Osteocyte (in vitro differentiated cells): ENCODE measurements at regions not wholly inside any gene's neighbourhood (a gene's known extent, or its start where the extent isn't known, plus 50 kb on each side); places are given as distances from the start of the nearest gene placed in this dataset.

Source experiments
- DNase-seq: peaks from one replicate; pipeline ENCODE4 v3.0.0; 2021; ENCODE audit warnings: mixed read lengths; ENCODE audit not compliant: unreplicated experiment; ENCODE audit errors: extremely low spot score
- H3K27ac Mint-ChIP-seq: one replicate; pipeline ENCODE4 v1.8.0; 2021; ENCODE audit warnings: mild to moderate bottlenecking, mixed read lengths; ENCODE audit not compliant: unreplicated experiment
- H3K27me3 Mint-ChIP-seq: one replicate; pipeline ENCODE4 v1.8.0; 2021; ENCODE audit warnings: mixed read lengths; ENCODE audit not compliant: unreplicated experiment
- H3K36me3 Mint-ChIP-seq: one replicate; pipeline ENCODE4 v1.8.0; 2021; ENCODE audit warnings: mixed read lengths; ENCODE audit not compliant: unreplicated experiment
- H3K4me1 Mint-ChIP-seq: one replicate; pipeline ENCODE4 v1.8.0; 2021; ENCODE audit warnings: mixed read lengths; ENCODE audit not compliant: unreplicated experiment
- H3K4me3 Mint-ChIP-seq: one replicate; pipeline ENCODE4 v1.8.0; 2021; ENCODE audit warnings: mild to moderate bottlenecking, moderate library complexity, mixed read lengths; ENCODE audit not compliant: unreplicated experiment
- H3K9me3 Mint-ChIP-seq: one replicate; pipeline ENCODE4 v1.8.0; 2021; ENCODE audit warnings: mixed read lengths; ENCODE audit not compliant: unreplicated experiment
- CTCF ChIP-seq: fragments of 200-600 bp; sonication (generic); IDR thresholded peaks from 2 replicates; pipeline ENCODE4 v1.5.0; 2021; ENCODE audit warnings: antibody characterized with exemption, mild to moderate bottlenecking, moderate library complexity

- Mint-ChIP-seq H3K9me3 (peaks cover 8% of the 10 kb centered on the region), H3K27ac (peak overlapping the region; percentile 70), H3K4me3 (no peak overlapping the region), H3K36me3 (no peaks in the 10 kb centered on the region), H3K4me1 (peaks cover 67% of the 10 kb centered on the region), H3K27me3 (no peaks in the 10 kb centered on the region)
- TF ChIP-seq CTCF = no peak
- no peak for DNase-seq
These were observed 85.9 kb upstream of the NCOR2 start for GRCh38 chr12:124653169-124653931.

- H3K9me3 Mint-ChIP-seq = peaks cover 9% of the 10 kb centered on the region
- H3K27ac Mint-ChIP-seq = no peak overlapping the region
- no peak overlapping the region for H3K4me3 Mint-ChIP-seq
- H3K27me3 Mint-ChIP-seq = no peaks in the 10 kb centered on the region
- no peak for DNase-seq
- TF ChIP-seq CTCF = no peak
- no peaks in the 10 kb centered on the region for H3K36me3 Mint-ChIP-seq
- H3K4me1 Mint-ChIP-seq = peaks cover 67% of the 10 kb centered on the region
These were observed 85.2 kb upstream of the NCOR2 start for GRCh38 chr12:124652661-124653060.

- Mint-ChIP-seq H3K4me3 (no peak overlapping the region), H3K27me3 (no peaks in the 10 kb centered on the region), H3K27ac (no peak overlapping the region), H3K9me3 (peaks cover 9% of the 10 kb centered on the region), H3K4me1 (peaks cover 61% of the 10 kb centered on the region), H3K36me3 (no peaks in the 10 kb centered on the region)
- TF ChIP-seq CTCF = no peak
- no peak for DNase-seq
These were observed 84.3 kb upstream of the NCOR2 start for GRCh38 chr12:124651516-124652273.

- H3K4me1 Mint-ChIP-seq = peaks cover 54% of the 10 kb centered on the region
- no peak for TF ChIP-seq CTCF
- no peaks in the 10 kb centered on the region for H3K36me3 Mint-ChIP-seq
- no peak overlapping the region for H3K4me3 Mint-ChIP-seq
- H3K27me3 Mint-ChIP-seq = no peaks in the 10 kb centered on the region
- DNase-seq = no peak
- peak overlapping the region; percentile 32 for H3K27ac Mint-ChIP-seq
- H3K9me3 Mint-ChIP-seq = peaks cover 9% of the 10 kb centered on the region
These were observed 83.5 kb upstream of the NCOR2 start for GRCh38 chr12:124650912-124651311.

- Mint-ChIP-seq H3K36me3 (no peaks in the 10 kb centered on the region), H3K27ac (no peak overlapping the region), H3K4me1 (peaks cover 33% of the 10 kb centered on the region), H3K4me3 (no peak overlapping the region), H3K9me3 (peaks cover 9% of the 10 kb centered on the region), H3K27me3 (no peaks in the 10 kb centered on the region)
- no peak for DNase-seq
- no peak for TF ChIP-seq CTCF
These were observed 81.4 kb upstream of the NCOR2 start for GRCh38 chr12:124648710-124649384.
